Neural cell (in vitro differentiated cells): ENCODE measurements at regions not wholly inside any gene's neighbourhood (a gene's known extent, or its start where the extent isn't known, plus 50 kb on each side); places are given as distances from the start of the nearest gene placed in this dataset.

Experiments
- H2AFZ ChIP-seq: fragments of 200-600, 300-800 bp; sonication (generic), shearing (Covaris generic); 2 replicates; pipeline ENCODE4 v1.6.0; 2014; ENCODE audit warnings: low read depth, mild to moderate bottlenecking, antibody characterized with exemption, low read length, moderate library complexity
- H3F3A ChIP-seq: fragments of 200-600 bp; shearing (Covaris generic); 2 replicates; pipeline ENCODE4 v1.6.1; 2016; ENCODE audit warnings: mild to moderate bottlenecking, moderate library complexity, mixed read lengths, antibody characterized with exemption, low read length; ENCODE audit not compliant: insufficient read depth, poor library complexity, severe bottlenecking
- H3K27ac ChIP-seq: fragments of 200-600, 300-800 bp; sonication (generic), shearing (Covaris generic); 2 replicates; pipeline ENCODE4 v1.5.1; 2014; ENCODE audit warnings: mild to moderate bottlenecking, low read length, moderate library complexity
- H3K27me3 ChIP-seq: fragments of 300-800, 200-600 bp; sonication (generic), shearing (Covaris generic); 2 replicates; pipeline ENCODE4 v1.6.0; 2014; ENCODE audit warnings: mild to moderate bottlenecking, low read depth, low read length, moderate library complexity; ENCODE audit not compliant: insufficient read depth
- H3K36me3 ChIP-seq: fragments of 300-800, 200-600 bp; sonication (generic), shearing (Covaris generic); 2 replicates; pipeline ENCODE4 v1.5.1; 2014; ENCODE audit warnings: mild to moderate bottlenecking, antibody characterized with exemption, low read length, moderate library complexity; ENCODE audit not compliant: insufficient read depth
- H3K4me2 ChIP-seq: fragments of 300-800, 200-600 bp; sonication (generic), shearing (Covaris generic); 2 replicates; pipeline ENCODE4 v1.6.0; 2014; ENCODE audit warnings: mild to moderate bottlenecking, low read length
- H3K4me3 ChIP-seq: fragments of 300-800, 200-600 bp; sonication (generic), shearing (Covaris generic); 2 replicates; pipeline ENCODE4 v1.5.1; 2014; ENCODE audit warnings: mild to moderate bottlenecking, low read length, moderate library complexity
- H3K79me2 ChIP-seq: fragments of 200-600 bp; shearing (Covaris generic); replicated peaks from 2 replicates; pipeline ENCODE4 v1.6.0; 2014; ENCODE audit warnings: mild to moderate bottlenecking, low read length, moderate library complexity; ENCODE audit not compliant: insufficient read depth
- H3K9ac ChIP-seq: fragments of 300-800, 200-600 bp; sonication (generic), shearing (Covaris generic); 2 replicates; pipeline ENCODE4 v1.6.1; 2016; ENCODE audit warnings: mild to moderate bottlenecking, low read length, mixed read lengths
- H3K9me2 ChIP-seq: fragments of 200-600 bp; shearing (Covaris generic); 2 replicates; pipeline ENCODE4 v1.6.1; 2016; ENCODE audit warnings: mild to moderate bottlenecking, low read length, mixed read lengths; ENCODE audit not compliant: insufficient read depth
- H3K9me3 ChIP-seq: fragments of 200-600, 300-800 bp; sonication (generic), shearing (Covaris generic); 2 replicates; pipeline ENCODE4 v1.6.1; 2016; ENCODE audit warnings: mild to moderate bottlenecking, mixed run types, low read length, moderate library complexity, mixed read lengths
- H4K20me1 ChIP-seq: fragments of 200-600 bp; shearing (Covaris generic); 2 replicates; pipeline ENCODE4 v1.6.1; 2016; ENCODE audit warnings: mild to moderate bottlenecking, mixed run types; ENCODE audit not compliant: insufficient read depth
- EP300 ChIP-seq: fragments of 450-650 bp; conservative IDR thresholded peaks from 2 replicates; pipeline ENCODE4 v1.6.1; 2014; ENCODE audit warnings: antibody characterized with exemption, mild to moderate bottlenecking, moderate library complexity; ENCODE audit not compliant: poor library complexity, severe bottlenecking
- EZH2 ChIP-seq: fragments of 200-600, 300-800 bp; shearing (Covaris generic), sonication (generic); IDR thresholded peaks from 2 replicates; pipeline ENCODE4 v1.6.1; 2014; ENCODE audit warnings: antibody characterized with exemption, low read length, borderline replicate concordance, mild to moderate bottlenecking; ENCODE audit not compliant: insufficient read depth, poor library complexity, severe bottlenecking
- MXI1 ChIP-seq: fragments of 450-650 bp; conservative IDR thresholded peaks from 2 replicates; pipeline ENCODE4 v1.6.1; 2014; ENCODE audit warnings: antibody characterized with exemption, mild to moderate bottlenecking; ENCODE audit not compliant: poor library complexity, severe bottlenecking
- RAD21 ChIP-seq: fragments of 450-650 bp; conservative IDR thresholded peaks from 2 replicates; pipeline ENCODE4 v1.6.1; 2014; ENCODE audit warnings: antibody characterized with exemption, mild to moderate bottlenecking, moderate library complexity
- SMC3 ChIP-seq: fragments of 450-650 bp; conservative IDR thresholded peaks from 2 replicates; pipeline ENCODE4 v1.6.1; 2014; ENCODE audit warnings: antibody characterized with exemption, mild to moderate bottlenecking, moderate library complexity; ENCODE audit not compliant: poor library complexity
- TAF1 ChIP-seq: IDR thresholded peaks from 2 replicates; pipeline ENCODE4 v1.6.1; 2012; ENCODE audit warnings: low read depth
- TF ChIP-seq, protein P1 (sequence below): fragments of 450-650 bp; IDR thresholded peaks from 2 replicates; pipeline ENCODE4 v1.5.1; 2014; ENCODE audit warnings: antibody characterized with exemption, mild to moderate bottlenecking, moderate library complexity; ENCODE audit not compliant: poor library complexity, severe bottlenecking
- TF ChIP-seq, protein P2 (sequence below): IDR thresholded peaks from 2 replicates; pipeline ENCODE4 v1.6.1; 2012; ENCODE audit warnings: borderline replicate concordance

DNA sequence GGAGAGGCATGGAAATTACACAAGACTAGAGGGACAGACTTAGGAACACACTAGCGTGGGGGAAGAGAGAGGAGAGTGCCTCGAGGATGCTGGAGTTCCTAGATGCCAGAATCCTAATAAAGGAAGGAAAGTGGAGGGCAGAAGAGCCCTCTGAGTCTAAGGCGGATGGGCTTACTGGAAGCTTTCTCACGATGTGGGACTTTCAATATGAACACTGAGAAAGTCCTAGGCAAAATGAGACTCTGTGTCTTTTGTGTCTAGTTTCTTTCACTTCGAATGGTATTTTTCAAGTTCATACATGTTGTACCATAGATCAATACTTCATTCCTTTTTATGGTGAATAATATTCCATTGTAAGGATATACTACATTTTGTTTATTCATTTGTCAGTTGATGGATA, 239.4 kb downstream of the NSG2 start:
- H3K27ac ChIP-seq, result peak overlapping the region; percentile 84
- TF ChIP-seq, protein P1, sequence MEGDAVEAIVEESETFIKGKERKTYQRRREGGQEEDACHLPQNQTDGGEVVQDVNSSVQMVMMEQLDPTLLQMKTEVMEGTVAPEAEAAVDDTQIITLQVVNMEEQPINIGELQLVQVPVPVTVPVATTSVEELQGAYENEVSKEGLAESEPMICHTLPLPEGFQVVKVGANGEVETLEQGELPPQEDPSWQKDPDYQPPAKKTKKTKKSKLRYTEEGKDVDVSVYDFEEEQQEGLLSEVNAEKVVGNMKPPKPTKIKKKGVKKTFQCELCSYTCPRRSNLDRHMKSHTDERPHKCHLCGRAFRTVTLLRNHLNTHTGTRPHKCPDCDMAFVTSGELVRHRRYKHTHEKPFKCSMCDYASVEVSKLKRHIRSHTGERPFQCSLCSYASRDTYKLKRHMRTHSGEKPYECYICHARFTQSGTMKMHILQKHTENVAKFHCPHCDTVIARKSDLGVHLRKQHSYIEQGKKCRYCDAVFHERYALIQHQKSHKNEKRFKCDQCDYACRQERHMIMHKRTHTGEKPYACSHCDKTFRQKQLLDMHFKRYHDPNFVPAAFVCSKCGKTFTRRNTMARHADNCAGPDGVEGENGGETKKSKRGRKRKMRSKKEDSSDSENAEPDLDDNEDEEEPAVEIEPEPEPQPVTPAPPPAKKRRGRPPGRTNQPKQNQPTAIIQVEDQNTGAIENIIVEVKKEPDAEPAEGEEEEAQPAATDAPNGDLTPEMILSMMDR, result no peak
- TF ChIP-seq EP300, result no peak
- TF ChIP-seq TAF1, result no peak
- TF ChIP-seq, protein P2, sequence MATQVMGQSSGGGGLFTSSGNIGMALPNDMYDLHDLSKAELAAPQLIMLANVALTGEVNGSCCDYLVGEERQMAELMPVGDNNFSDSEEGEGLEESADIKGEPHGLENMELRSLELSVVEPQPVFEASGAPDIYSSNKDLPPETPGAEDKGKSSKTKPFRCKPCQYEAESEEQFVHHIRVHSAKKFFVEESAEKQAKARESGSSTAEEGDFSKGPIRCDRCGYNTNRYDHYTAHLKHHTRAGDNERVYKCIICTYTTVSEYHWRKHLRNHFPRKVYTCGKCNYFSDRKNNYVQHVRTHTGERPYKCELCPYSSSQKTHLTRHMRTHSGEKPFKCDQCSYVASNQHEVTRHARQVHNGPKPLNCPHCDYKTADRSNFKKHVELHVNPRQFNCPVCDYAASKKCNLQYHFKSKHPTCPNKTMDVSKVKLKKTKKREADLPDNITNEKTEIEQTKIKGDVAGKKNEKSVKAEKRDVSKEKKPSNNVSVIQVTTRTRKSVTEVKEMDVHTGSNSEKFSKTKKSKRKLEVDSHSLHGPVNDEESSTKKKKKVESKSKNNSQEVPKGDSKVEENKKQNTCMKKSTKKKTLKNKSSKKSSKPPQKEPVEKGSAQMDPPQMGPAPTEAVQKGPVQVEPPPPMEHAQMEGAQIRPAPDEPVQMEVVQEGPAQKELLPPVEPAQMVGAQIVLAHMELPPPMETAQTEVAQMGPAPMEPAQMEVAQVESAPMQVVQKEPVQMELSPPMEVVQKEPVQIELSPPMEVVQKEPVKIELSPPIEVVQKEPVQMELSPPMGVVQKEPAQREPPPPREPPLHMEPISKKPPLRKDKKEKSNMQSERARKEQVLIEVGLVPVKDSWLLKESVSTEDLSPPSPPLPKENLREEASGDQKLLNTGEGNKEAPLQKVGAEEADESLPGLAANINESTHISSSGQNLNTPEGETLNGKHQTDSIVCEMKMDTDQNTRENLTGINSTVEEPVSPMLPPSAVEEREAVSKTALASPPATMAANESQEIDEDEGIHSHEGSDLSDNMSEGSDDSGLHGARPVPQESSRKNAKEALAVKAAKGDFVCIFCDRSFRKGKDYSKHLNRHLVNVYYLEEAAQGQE, result no peak
- no peak overlapping the region for H3K4me3 ChIP-seq
- H2AFZ ChIP-seq, result no peak overlapping the region
- no peaks in the 10 kb centered on the region for H3K27me3 ChIP-seq
- no peak overlapping the region for H3K4me2 ChIP-seq
- H3K9me2 ChIP-seq, result no peaks in the 10 kb centered on the region
- no peaks in the 10 kb centered on the region for H3F3A ChIP-seq
- no peaks in the 10 kb centered on the region for H3K9me3 ChIP-seq
- no peaks in the 10 kb centered on the region for H4K20me1 ChIP-seq
- H3K9ac ChIP-seq, result no peak overlapping the region
- no peaks in the 10 kb centered on the region for H3K36me3 ChIP-seq
- H3K79me2 ChIP-seq, result no peaks in the 10 kb centered on the region

DNA sequence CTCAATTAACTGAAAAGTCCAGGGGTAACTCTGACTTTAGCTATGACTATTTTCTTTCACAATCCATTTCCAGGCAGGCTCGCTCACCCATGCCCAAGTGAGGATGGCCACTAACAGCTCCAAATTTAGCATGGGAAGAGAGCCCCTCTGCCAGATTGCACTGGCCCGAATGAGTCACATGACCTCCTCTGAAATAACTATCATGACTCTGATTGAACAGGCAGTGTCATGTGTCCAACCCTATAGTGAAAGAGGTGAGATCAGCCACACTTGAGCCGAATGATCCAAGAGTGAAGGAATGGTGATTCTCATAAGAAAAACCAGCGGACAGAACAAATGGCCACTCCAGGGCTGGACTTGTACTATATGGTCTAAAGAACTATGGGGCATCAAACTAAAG, 242.3 kb downstream of the NSG2 start:
- Histone ChIP-seq H3K4me3 (no peak overlapping the region), H3F3A (peaks cover 3% of the 10 kb centered on the region), H3K4me2 (no peak overlapping the region), H3K36me3 (no peaks in the 10 kb centered on the region), H4K20me1 (no peaks in the 10 kb centered on the region), H3K79me2 (no peaks in the 10 kb centered on the region), H3K9me3 (no peaks in the 10 kb centered on the region), H3K9me2 (no peaks in the 10 kb centered on the region), H3K27ac (no peak overlapping the region), H3K27me3 (no peaks in the 10 kb centered on the region), H3K9ac (no peak overlapping the region), H2AFZ (no peak overlapping the region)
- no peak for TF ChIP-seq EP300
- TF ChIP-seq, protein P2, result no peak
- TF ChIP-seq RAD21, result no peak
- TF ChIP-seq, protein P1, result no peak
- TF ChIP-seq EZH2, result no peak
- no peak for TF ChIP-seq MXI1
- TF ChIP-seq TAF1, result no peak
- TF ChIP-seq SMC3, result no peak
